ENCODE measurements at regions not wholly inside any gene's neighbourhood (a gene's known extent, or its start where the extent isn't known, plus 50 kb on each side); places are given as distances from the start of the nearest gene placed in this dataset.

DNA sequence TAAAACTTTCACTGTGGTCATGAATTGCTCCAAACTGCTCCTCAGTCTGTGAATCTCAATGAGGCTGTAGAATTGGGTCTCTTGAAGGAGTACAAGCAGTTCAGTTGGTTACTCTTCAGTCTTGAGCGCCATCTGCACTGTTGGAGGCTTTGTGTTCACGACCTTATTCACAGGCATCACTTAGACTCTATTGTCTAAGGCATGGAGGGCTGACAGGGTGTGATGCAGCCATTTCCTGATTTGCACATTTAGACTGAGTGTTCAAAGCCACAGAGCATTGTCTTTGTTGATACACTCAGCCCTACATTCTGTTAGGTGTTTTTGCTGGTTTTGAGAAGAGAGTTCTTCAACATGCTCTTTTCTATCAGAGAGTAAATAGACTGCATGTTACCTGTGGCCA, 355.9 kb upstream of the RIOK2 start:
- H3K27me3 Mint-ChIP-seq (ENCODE audit: insufficient read depth) = peaks cover 3% of the 10 kb centered on the region; the same call in 1 of the 2 replicates
- H3K36me3 Mint-ChIP-seq (ENCODE audit: low read depth) = peaks cover 5% of the 10 kb centered on the region; the same call in 1 of the 2 replicates
- DNase-seq = no peak
- TF ChIP-seq, protein P1, sequence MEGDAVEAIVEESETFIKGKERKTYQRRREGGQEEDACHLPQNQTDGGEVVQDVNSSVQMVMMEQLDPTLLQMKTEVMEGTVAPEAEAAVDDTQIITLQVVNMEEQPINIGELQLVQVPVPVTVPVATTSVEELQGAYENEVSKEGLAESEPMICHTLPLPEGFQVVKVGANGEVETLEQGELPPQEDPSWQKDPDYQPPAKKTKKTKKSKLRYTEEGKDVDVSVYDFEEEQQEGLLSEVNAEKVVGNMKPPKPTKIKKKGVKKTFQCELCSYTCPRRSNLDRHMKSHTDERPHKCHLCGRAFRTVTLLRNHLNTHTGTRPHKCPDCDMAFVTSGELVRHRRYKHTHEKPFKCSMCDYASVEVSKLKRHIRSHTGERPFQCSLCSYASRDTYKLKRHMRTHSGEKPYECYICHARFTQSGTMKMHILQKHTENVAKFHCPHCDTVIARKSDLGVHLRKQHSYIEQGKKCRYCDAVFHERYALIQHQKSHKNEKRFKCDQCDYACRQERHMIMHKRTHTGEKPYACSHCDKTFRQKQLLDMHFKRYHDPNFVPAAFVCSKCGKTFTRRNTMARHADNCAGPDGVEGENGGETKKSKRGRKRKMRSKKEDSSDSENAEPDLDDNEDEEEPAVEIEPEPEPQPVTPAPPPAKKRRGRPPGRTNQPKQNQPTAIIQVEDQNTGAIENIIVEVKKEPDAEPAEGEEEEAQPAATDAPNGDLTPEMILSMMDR (IDR thresholded peaks at IDR 0.05) = no peak
- H3K4me3 Mint-ChIP-seq = no peak overlapping the region
- H3K9me3 Mint-ChIP-seq = no peaks in the 10 kb centered on the region
- H3K4me1 Mint-ChIP-seq (ENCODE audit: low read depth) = peaks cover 17% of the 10 kb centered on the region
- H3K27ac Mint-ChIP-seq = no peak overlapping the region

DNA sequence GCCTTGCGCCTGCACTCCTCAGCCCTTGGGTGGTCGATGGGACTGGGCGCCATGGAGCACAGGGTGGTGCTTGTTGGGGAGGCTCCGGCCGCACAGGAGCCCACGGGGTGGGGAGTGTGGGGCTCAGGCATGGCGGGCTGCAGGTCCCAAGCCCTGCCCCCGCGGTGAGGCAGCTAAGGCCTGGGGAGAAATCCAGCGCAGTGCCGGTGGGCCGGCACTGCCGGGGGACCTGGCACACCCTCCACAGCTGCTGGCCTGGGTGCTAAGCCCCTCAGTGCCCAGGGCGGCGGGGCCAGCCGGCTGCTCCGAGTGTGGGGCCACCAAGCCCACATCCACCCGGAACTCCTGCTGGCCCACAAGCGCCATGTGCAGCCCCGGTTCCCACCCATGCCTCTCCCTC, 358.8 kb upstream of the RIOK2 start:
- Mint-ChIP-seq H3K9me3 (no peaks in the 10 kb centered on the region), H3K4me3 (no peak overlapping the region), H3K27ac (no peak overlapping the region), H3K4me1 (ENCODE audit: low read depth) (peaks cover 25% of the 10 kb centered on the region), H3K27me3 (ENCODE audit: insufficient read depth) (peaks cover 3% of the 10 kb centered on the region; the same call in 1 of the 2 replicates), H3K36me3 (ENCODE audit: low read depth) (peaks cover 5% of the 10 kb centered on the region; the same call in 1 of the 2 replicates)
- DNase-seq = no peak
- TF ChIP-seq, protein P1 (IDR thresholded peaks at IDR 0.05) = no peak

DNA sequence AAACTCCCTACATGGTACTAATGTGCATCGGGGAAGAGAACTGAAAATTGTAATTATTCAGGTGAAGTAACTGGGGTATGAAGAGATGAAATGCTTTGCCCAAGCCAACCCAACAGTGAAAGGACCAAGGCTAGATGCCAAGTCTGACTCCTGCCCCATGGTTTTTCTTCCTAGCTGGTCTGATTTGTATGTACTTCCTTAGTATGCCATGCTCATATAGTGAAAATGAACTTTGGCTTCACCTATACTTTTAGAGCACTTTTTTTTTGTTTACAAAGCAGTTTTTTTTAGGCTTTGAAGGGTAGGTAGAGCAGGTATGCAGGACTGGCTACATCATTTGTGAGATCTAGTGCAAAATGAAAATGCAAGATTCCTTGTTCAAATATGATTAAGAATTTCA, 359.4 kb upstream of the RIOK2 start:
- Mint-ChIP-seq H3K27me3 (ENCODE audit: insufficient read depth) (peaks cover 3% of the 10 kb centered on the region; the same call in 1 of the 2 replicates), H3K9me3 (no peaks in the 10 kb centered on the region; the same call in 1 of the 2 replicates), H3K27ac (no peak overlapping the region), H3K36me3 (ENCODE audit: low read depth) (peaks cover 10% of the 10 kb centered on the region), H3K4me1 (ENCODE audit: low read depth) (peaks cover 25% of the 10 kb centered on the region), H3K4me3 (no peak overlapping the region)
- no peak for DNase-seq
- TF ChIP-seq, protein P1 (IDR thresholded peaks at IDR 0.05) = no peak

DNA sequence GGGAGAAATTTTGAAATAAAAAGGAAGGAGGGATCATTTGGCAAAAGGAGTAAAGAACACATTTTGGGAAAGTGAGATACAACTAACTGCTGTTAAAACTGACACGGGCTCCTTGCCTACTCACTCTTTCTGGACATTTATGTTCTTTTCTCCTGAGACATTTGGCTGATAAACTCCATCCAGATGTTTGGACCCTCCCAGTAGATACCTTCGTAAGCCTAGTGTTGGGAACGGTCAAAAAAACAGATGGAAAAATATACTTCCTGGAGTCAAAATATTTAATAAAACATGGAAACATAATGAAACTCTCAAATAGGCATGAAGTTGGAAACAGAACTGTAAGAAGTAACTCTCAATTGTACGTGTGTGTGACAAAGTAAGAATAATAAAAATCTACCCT, 360.1 kb upstream of the RIOK2 start:
- Mint-ChIP-seq H3K36me3 (ENCODE audit: low read depth) (peaks cover 13% of the 10 kb centered on the region), H3K4me3 (no peak overlapping the region), H3K27me3 (ENCODE audit: insufficient read depth) (peaks cover 3% of the 10 kb centered on the region; the same call in 1 of the 2 replicates), H3K9me3 (no peaks in the 10 kb centered on the region; the same call in 1 of the 2 replicates), H3K4me1 (ENCODE audit: low read depth) (peaks cover 25% of the 10 kb centered on the region), H3K27ac (no peak overlapping the region)
- TF ChIP-seq, protein P1 (IDR thresholded peaks at IDR 0.05) = no peak
- DNase-seq = no peak

DNA sequence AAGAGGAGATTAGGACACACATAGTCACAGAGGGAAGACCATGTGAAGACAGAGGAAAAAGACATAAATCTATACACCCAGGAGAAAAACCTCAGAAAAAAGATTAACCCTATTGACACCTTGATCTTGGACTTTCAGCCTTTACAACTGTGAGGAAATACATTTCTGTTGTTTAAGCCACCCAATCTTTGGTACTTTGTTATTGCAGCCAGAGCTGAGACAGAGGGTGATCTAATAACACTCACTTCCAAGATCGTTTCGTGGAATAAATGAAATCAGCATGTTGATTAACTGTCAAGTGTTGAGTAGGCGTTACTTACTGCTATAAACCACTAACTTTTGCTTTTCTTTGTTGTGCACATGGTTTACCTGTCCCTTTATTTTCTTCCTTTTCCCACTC, 361.2 kb upstream of the RIOK2 start:
- TF ChIP-seq, protein P1 (IDR thresholded peaks at IDR 0.05) = no peak
- DNase-seq = no peak
- peaks cover 25% of the 10 kb centered on the region for H3K4me1 Mint-ChIP-seq (ENCODE audit: low read depth)

More for the DNA sequence above, 361.2 kb upstream of the RIOK2 start:
- H3K4me3 Mint-ChIP-seq = peak overlapping the region; percentile 81
- peaks cover 13% of the 10 kb centered on the region for H3K36me3 Mint-ChIP-seq (ENCODE audit: low read depth)
- peak overlapping the region; percentile 42; the same call in 1 of the 2 replicates for H3K27ac Mint-ChIP-seq
- peaks cover 3% of the 10 kb centered on the region; the same call in 1 of the 2 replicates for H3K27me3 Mint-ChIP-seq (ENCODE audit: insufficient read depth)
- no peaks in the 10 kb centered on the region; the same call in 1 of the 2 replicates for H3K9me3 Mint-ChIP-seq

Measured in HFFc6 (cell line).